HEK293T (cell line): ENCODE measurements at regions not wholly inside any gene's neighbourhood (a gene's known extent, or its start where the extent isn't known, plus 50 kb on each side); places are given as distances from the start of the nearest gene placed in this dataset.

Experiments used
- BHLHE40 ChIP-seq: fragments of 450-650 bp; IDR thresholded peaks from 2 replicates; pipeline ENCODE4 v1.6.1; 2016; ENCODE audit warnings: mild to moderate bottlenecking, moderate library complexity, borderline replicate concordance
- CTBP1 ChIP-seq: fragments of 450-650 bp; IDR thresholded peaks from 2 replicates; pipeline ENCODE4 v1.6.1; 2016; ENCODE audit warnings: borderline replicate concordance
- ELF4 ChIP-seq: fragments of 450-650 bp; IDR thresholded peaks from 2 replicates; pipeline ENCODE4 v1.6.1; 2017; ENCODE audit warnings: antibody characterized with exemption
- FOXA1 ChIP-seq: fragments of 450-650 bp; IDR thresholded peaks from 2 replicates; pipeline ENCODE4 v1.6.1; 2016; ENCODE audit warnings: mild to moderate bottlenecking
- FOXK2 ChIP-seq: fragments of 450-650 bp; IDR thresholded peaks from 2 replicates; pipeline ENCODE4 v1.6.1; 2016; ENCODE audit warnings: mild to moderate bottlenecking
- FOXM1 ChIP-seq: fragments of 450-650 bp; IDR thresholded peaks from 2 replicates; pipeline ENCODE4 v1.6.1; 2017; ENCODE audit warnings: mild to moderate bottlenecking, borderline replicate concordance
- HDGF ChIP-seq: fragments of 450-650 bp; IDR thresholded peaks from 2 replicates; pipeline ENCODE4 v1.6.1; 2017; ENCODE audit warnings: antibody characterized with exemption, borderline replicate concordance
- L3MBTL2 ChIP-seq: fragments of 450-650 bp; conservative IDR thresholded peaks from 2 replicates; pipeline ENCODE4 v1.6.1; 2016; ENCODE audit warnings: mild to moderate bottlenecking
- NFRKB ChIP-seq: fragments of 450-650 bp; IDR thresholded peaks from 2 replicates; pipeline ENCODE4 v1.6.1; 2016; ENCODE audit warnings: mild to moderate bottlenecking, moderate library complexity
- PKNOX1 ChIP-seq: fragments of 450-650 bp; IDR thresholded peaks from 2 replicates; pipeline ENCODE4 v1.6.1; 2016
- SP1 ChIP-seq: fragments of 450-650 bp; IDR thresholded peaks from 2 replicates; pipeline ENCODE4 v1.6.1; 2017
- SUZ12 ChIP-seq: fragments of 450-650 bp; IDR thresholded peaks from 2 replicates; pipeline ENCODE4 v1.6.1; 2016; ENCODE audit warnings: mild to moderate bottlenecking
- TARDBP ChIP-seq: fragments of 450-650 bp; IDR thresholded peaks from 2 replicates; pipeline ENCODE4 v1.6.1; 2016
- ZNF384 ChIP-seq: fragments of 450-650 bp; IDR thresholded peaks from 2 replicates; pipeline ENCODE4 v1.6.1; 2016

DNA sequence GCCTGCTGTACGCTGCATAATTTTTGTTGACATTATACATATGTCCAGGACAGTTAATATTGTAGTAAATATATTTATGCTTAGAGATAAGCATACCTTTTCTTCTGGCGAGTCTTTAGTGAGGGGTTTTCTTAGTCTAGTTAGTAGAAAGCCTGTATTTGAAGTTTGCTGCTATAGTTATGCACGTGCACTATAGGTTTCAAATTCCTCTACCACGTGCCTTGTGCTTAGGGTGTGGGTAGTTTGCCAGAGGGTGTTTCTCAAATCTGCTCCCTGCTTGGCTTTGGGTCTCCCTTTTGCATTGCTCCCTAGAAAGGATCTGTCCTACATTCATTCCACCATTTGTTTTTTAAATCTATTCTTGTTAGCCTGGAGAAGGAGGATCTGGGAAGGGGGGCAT is 181.4 kb upstream of the UFL1 start:
- TF ChIP-seq PKNOX1 (no peak), FOXA1 (no peak), ELF4 (no peak), BHLHE40 (no peak), FOXK2 (no peak), HDGF (no peak), SP1 (no peak), FOXM1 (no peak), ZNF384 (no peak), L3MBTL2 (no peak), TARDBP (no peak), CTBP1 (no peak), NFRKB (no peak), SUZ12 (no peak)
